A204.1 (cell line): ENCODE measurements at regions not wholly inside any gene's neighbourhood (a gene's known extent, or its start where the extent isn't known, plus 50 kb on each side); places are given as distances from the start of the nearest gene placed in this dataset.

Source experiments
- FAIRE-seq: peaks from 2 replicates; lab custom pipeline; 2012; peaks lifted over from hg19 to GRCh38; lab: Jason Lieb, UNC

DNA sequence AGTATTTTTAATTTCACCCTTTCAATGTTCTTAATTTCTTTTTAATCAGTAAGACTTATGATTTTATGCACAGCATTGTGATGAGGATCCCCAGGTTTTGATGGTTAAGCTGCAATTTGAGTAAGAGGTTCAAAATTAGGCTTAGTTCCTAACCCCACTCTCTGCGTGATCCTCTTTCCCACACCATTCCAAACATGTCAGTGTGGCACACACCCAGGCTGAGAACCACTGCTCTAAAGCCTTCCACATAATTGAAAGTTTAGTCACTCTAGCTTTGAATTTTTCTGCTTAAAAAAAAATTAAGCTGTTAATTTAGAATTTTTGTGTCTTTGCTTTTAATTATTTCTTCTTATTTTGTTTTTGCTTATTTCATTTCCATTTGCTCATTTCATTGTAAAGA, 68.8 kb upstream of the SLC7A11 start:
- no peak for FAIRE-seq

DNA sequence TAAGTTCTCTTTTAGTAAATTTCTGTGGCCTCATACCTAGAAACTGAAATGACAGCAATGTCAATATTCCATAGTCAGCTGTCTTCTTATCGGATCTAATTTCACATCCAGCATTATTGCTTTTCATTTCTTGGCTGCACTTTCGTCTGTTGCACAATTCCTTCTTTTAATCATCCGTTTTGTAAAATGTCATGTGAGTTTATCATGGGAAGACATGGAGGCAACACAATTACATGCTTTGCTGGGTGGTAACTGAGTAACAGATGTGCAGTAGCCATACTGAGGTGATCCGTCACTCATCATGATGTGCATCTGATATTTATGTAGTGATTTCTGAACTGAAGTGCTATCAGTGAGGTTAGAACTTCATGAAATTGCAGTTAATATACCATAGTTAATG, 68.3 kb upstream of the SLC7A11 start:
- FAIRE-seq, result no peak

DNA sequence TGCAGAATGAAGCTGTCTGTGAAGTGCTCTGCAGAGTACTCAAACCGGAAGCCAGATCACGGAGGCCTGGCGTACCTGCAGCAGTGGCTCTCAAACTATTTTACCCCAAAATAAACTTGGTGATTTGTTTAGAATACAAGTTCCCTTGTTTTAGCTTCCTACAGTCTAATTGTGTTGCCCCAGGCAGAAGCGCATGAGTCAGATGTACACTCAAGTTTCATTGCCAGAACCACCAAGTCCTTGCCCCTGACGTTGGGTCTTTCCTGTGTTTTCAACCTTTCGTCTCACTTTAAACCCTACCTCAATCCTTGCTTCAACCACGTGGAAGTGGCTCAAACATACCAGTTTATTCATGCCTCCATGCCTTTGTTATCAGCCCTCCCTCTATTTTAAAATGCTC, 66.2 kb upstream of the SLC7A11 start:
- FAIRE-seq, result no peak

DNA sequence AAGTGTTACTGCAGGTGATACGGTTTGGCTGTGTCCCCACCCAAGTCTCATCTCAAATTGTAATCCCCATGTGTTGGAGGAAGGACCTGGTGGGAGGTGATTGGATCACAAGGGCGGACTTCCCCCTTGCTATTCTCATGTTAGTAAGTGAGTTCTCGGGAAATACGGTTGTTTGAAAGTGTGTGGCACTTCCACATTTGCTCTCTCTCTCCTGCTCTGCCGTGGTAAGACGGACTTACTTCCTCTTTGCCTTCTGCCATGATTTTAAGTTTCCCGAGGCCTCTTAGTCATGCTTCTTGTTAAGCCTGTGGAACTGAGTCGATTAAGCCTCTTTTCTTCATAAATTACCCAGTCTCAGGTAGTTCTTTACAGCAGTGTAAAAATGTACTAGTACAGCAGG, 65.2 kb upstream of the SLC7A11 start:
- FAIRE-seq, result no peak

DNA sequence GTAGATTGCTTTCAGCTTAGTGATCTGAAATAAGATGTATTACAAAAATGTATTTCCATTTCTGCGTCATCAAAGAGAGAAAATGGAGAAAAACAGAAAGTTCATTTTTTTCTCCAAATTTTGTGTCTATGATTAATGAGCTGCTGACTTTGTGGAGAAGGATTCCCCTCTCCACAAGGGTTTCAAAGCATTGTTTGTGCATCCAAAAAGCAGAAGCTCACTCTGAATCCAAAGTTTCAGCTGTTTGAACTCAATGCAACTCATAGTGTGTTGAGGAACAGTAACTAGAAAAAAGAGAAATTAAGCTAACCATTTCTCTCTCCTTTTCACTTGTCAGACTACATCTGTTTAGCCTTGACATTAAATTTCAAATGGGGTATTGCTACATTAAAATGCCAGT, 62.9 kb upstream of the SLC7A11 start:
- no peak for FAIRE-seq

DNA sequence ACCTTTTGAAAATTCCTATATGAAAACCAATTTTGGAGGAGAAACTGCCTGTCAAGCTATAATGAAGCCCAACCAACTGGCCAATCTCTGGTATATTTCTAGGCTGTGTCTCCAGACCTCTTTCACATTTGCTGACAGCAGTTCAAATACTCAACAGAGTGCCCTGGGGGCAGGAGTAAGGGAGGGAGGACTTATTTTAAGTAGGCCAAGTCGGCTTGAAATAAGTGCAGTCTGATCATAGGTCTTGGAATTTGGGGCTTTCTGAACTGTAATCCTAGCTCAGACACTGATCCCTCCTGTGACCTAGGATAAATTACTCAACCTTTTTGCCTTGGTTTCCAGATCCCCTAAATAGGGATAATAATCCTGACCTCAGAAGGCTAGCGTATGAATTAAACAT, 59.4 kb upstream of the SLC7A11 start:
- FAIRE-seq, result no peak

DNA sequence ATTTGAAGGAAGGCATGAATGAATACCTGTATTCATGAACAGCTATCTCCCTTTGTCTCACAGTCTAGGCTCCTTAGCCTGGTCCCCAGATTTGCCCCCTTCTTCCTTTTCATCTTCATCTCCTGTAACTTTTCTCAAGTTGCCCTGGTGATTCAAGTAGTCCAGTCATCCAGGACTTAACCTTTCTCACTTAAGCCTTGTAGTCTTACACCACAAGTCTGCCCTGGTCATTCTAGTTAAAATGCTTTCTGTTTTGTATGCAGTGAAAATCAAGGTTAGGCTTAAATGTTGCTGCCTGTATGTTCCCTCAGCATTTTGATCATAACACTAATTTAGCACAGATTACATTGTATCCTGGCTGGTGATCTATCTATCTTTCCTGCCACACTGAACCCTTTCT, 58.5 kb upstream of the SLC7A11 start:
- no peak for FAIRE-seq

DNA sequence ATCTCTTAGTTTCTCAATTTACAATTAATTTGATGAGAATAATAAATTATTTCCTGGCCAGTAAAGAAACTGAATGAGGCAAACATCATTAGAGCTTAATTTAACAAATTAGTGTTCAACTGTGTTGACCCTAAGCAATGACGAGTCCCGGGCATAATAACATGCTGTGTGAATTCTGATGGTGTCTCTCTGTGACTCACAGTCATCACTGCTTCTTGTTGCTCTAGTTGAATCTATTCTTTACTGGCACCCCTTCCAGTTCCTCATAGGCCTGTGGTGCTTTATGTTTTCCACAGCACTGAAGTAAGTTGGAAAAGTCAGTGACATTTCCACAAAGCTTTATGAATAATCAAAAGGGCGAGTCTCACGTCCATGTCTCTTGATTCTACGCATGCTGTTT, 57.7 kb upstream of the SLC7A11 start:
- no peak for FAIRE-seq

DNA sequence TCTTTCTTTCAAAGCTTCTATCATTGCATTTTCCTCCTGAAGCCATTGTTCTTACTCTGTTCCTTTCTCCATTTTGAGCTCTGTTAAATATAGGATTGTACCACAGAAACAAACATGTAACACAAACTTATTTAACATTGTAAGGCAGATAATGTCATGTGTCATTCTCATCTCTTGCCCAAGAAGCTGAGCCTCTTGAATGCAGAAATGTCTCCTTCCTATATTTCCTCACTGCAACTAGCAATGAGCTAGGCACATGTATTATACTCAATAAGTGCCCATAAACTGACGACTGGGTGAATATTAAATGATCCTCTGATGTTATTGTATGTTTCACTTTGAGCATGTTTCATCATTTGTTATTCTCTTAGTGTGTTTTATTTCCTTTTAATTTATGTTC, 56.7 kb upstream of the SLC7A11 start:
- FAIRE-seq, result no peak

DNA sequence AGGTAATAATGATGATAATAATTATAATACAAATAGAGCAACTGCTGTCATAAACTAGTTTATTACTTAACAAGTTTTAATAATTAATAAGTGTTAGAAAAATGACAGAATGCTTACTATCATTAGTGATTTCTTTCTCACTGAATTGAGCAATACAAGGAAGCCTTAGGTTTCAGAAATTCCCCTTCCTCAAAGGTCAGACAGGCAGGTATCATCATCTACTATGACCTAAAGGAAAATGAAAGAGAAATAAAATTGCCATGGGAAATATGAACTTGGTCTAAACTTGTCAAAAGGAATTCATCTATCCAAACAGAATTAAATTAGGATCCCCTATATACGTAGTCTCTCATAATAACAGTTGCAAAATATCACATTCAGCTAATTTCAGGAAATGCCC, 56.3 kb upstream of the SLC7A11 start:
- FAIRE-seq, result no peak

DNA sequence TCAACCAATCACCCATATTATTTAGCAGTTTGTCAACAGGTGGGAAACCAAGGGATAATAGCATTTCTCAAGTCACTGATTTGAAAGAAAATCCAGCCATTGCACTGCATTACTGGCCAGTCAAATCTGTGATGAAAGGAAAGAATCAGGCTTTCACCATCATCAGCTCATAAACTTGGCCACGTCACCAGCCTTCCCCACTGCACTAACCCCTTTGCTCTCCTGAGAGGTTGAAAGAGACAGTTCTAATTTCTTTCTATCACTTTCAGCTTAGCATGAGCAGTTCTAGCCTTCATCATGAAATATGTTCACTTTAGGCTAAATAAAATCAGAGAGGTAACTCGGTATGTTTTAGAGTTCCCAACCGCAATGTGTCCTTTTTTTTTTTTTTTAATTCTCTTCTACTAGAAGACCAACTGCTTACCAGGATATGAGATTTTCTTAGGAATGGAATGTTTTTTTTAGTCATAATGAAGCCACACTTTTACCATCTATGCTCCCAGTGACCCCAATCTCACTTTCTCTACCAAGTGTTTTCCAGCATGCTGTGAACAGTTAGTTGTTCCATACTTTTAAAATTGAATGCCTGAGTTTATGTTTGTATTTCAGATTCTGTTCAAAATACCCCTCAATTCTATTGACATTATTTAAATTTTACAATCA, 55.7 kb upstream of the SLC7A11 start:
- FAIRE-seq, result no peak

DNA sequence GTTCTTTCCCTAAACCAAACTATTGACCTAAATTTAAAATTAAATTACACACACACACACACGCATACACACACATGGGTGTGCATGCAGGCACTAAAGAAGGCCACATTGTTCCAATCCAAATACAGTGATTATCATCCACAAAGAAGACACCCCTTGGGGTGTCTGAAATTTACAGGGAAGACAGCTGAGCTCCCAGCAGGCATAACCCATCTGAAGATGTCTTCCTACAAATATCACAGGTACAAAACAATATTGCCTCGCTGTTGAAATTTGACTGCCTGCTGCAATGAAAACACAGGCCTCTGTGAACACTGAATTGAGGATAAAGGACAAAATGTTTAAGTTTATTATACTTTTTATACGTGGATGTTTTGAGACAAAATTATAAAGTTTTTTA, 50.2 kb upstream of the SLC7A11 start:
- no peak for FAIRE-seq
